DMS53 (cell line): ENCODE measurements at regions not wholly inside any gene's neighbourhood (a gene's known extent, or its start where the extent isn't known, plus 50 kb on each side); places are given as distances from the start of the nearest gene placed in this dataset.

Experiments used
- DNase-seq: peaks from one replicate; lab custom pipeline; 2025; lab: John Stamatoyannopoulos, UW

GRCh38 chr1:11338284-11338924, 65.4 kb downstream of the UBIAD1 start:
- DNase-seq = no peak

DNA sequence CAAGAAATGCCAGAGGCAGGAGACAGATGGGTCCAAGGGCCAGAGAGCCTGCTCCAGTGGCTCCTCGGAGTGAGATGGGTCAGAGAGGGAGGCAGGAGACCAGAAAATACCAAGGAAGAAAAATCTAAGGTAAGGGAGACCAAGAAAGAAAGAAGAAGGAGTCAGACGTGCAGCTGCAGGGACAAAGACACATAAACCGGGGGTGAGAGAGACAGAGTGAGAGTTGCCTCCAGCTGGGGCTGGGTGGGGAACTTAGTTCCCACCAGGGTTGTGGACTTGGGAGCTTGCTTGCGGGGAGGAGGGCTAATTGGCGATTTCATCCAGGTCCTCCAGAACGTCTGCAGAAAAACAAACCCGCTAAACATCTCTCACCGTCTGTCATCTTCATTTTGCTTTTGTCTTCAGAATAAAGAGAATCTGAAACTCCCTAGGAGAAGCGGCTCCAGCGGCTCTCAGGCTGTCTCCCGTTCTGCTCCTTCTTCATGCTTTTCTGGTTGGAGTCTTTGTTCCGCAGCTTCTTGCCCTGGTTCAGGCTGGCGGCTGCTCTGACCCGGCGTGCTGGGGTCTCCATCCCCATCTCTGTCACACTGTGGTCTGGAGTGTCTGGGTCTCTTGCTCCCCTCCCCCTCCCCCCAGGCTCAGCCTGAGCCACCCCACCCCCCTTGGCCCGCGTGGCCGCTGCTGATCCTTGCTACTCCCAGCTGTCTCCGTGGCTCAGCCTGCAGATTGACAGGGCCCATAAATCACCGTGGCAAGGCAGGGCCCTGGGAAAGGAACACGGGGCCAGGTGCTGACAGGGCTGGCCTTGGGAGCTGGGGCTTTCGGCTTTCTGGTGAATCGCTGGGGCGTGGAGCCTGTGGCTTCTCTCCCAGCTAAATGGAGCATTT, 66.6 kb downstream of the UBIAD1 start:
- DNase-seq = peak; percentile 81

GRCh38 chr1:11340233-11340632, 67.2 kb downstream of the UBIAD1 start:
- DNase-seq = no peak

GRCh38 chr1:11341901-11342552, 69.0 kb downstream of the UBIAD1 start:
- no peak for DNase-seq

DNA sequence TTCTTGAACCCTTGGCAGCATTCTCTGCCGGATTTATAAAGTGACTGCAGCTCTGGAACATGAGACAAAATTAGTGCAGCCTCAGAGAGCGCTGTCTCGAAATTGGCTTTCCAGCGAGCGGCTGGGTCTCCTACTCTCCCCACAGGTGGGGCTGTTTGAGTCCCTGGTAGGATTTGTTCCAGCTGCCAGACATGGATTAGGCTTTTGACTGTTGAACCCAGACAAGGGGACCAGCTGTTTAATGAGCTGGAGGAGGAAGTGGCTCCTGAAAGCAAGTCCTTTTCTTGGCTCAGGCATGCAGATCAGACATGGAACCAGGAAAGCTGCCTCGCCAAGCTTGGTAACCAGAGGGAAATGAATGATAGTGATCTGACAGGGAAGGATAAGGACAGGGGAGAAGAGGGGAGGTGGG, 69.6 kb downstream of the UBIAD1 start:
- DNase-seq = no peak

- DNase-seq = no peak
These were observed 73.1 kb downstream of the UBIAD1 start for GRCh38 chr1:11345971-11346715.

GRCh38 chr1:11350265-11350664, 77.3 kb downstream of the UBIAD1 start:
- DNase-seq = no peak

DNA sequence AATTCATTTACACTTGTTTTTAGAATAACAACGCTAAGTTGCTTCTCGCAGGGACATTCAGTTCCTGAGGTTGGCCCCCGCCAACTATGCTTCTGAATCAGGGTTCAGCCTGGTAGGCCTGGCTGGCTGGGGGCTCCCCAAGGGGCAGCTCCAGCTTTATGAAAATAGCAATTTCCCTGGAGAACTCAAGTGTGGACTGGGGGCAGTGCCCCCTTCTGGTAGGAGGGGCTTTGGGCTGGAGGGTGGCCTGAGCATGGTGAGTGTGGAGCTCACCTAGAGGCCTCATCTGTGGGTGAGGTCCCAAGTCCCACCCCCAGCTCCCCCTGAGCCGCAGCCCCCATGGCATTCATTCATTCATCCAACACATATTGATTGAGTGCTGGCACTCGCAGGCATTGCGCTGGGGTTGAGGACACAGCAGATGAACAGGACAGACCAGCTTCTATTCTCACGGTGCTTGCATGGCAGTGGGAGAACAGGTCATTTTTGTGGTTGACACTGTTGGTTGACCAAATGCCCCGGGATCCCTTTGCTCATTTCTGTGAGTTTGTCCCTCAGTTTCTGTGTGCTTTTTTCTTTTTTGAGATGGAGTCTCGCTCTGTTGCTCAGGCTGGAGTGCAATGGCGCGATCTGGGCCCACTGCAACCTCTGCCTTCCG, 79.2 kb downstream of the UBIAD1 start:
- no peak for DNase-seq

DNA sequence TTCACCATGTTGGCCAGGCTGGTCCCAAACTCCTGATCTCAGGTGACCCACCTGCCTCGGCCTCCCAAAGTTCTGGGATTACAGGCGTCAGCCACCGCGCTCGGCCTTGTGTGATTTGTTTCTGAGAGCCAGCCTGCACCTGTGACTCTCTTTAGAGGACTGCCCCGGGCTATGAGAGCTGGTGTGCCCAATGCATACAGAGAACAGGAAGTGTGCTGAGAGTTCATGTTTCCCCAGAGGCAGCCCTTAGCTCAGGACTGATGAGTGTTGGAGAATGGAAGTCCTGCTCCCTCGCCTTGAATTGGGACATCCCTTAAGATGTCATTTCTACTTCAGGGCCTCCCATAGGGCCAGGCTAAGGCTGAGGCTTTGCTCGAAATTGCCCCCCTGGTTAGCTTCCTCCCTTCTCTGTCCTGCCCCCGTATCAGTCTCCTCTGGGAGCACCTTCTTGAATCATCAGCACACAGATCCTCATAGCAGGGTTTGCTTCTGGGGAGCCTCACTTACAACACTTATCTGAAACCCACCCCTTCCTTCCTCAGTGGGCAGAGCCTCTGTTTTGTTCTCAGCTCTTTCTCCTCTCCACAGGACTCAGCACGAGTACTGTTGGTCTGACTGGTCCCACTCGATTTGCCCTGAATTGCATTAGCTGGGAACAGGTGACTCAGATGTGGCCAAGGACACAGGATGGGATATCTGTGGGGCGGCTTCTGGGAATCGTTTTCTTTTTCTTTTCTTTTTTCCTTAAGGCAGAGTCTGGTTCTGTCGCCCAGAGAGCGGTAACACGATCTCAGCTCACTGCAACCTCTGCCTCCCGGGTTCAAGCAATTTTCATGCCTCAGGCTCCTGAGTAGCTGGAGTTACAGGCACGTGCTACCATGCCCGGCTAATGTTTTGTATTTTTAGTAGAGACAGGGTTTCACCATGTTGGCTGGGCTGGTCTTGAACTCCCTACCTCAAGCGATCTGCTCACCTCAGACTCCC, 80.1 kb downstream of the UBIAD1 start:
- DNase-seq = no peak

- DNase-seq = peak; percentile 26
These were observed 82.0 kb downstream of the UBIAD1 start for GRCh38 chr1:11354893-11355553.

DNA sequence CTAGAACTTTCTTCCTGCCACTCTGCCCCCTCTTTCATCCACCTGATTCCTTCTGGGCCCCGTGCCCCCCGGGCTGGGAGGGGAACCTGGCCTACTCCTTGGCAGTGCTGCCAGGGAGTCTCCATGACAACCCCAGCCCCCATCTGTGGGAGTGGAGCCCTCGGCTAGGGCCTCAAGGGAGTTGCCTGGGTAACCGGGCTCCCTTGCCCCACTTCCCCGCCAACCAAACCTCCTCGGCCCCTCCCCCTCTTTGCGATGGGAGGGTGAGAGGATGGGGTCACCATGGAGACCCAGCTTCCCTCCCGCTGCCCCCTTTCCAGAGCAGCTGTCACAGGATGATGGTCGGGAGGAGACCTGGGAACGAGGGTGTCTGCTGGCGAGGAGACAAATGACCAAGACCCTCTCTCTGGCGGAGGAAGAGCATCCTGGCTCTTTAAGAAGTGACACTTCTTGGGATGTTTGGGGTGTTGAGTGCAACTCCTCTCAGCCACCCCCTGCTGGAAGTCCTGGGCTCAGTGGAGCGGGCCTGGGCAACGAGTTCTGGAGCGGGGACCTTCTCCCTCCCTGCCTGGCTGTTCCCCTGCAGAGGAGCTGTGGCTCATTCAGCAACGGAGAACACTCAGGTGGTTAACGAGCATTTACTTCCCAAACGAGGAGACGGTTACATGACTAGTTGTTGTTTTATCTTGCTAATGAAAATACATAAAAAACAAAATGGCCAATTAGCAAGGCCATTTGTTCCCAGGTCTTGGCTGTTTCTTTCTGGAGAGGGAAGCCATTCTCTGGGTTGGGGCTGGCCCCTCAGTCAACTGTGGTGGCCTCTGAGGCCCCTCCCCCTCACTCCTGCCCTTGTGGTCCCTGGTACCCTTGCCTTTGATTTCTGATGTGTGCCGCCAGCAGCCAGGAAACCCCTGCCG, 82.8 kb downstream of the UBIAD1 start:
- no peak for DNase-seq

GRCh38 chr1:11357276-11357675, 84.3 kb downstream of the UBIAD1 start:
- DNase-seq = no peak

- DNase-seq = no peak
These were observed 86.0 kb downstream of the UBIAD1 start for GRCh38 chr1:11358984-11359383.

DNA sequence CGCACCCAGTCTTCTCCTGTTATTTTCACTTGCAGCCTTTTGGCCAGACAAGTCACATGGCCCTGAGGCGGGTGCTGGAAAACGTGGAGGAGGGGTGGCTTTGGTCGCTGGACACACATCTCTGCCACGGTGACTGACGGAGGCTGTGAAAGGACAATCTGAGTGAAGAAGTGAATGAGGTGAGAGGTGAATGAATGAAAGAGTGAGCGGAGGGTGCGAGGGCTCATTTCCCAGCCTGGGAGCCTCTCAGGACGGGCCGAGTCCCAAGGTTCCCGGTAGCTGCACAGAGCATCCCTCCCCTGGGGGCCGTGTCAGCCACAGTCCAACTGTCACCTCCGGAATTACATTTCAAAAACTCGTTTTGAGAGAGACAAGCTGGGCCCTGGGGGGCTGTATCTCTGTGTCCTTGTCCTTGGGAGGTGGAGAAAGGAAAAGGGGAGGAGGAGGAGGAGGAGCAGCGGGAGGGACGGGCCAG, 89.6 kb downstream of the UBIAD1 start:
- DNase-seq = no peak

DNA sequence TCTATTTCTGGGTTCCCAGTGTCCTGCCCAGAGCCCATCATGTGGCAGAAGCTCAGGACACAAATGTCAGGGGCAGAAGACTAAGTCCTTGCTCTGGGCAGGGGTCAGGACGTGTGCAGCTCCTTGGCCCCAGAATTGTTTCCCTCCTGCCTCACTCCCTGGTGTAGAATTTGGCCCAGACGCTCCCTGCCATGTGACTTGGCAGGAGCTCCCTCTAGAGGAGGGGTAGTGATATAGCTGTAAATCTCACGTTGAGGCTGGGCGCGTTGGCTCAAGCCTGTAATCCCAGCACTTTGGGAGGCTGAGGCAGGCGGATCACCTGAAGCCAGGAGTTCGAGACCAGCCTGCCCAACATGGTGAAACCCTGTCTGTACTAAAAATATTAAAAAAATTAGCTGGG, 91.2 kb downstream of the UBIAD1 start:
- DNase-seq = peak; percentile 64

DNA sequence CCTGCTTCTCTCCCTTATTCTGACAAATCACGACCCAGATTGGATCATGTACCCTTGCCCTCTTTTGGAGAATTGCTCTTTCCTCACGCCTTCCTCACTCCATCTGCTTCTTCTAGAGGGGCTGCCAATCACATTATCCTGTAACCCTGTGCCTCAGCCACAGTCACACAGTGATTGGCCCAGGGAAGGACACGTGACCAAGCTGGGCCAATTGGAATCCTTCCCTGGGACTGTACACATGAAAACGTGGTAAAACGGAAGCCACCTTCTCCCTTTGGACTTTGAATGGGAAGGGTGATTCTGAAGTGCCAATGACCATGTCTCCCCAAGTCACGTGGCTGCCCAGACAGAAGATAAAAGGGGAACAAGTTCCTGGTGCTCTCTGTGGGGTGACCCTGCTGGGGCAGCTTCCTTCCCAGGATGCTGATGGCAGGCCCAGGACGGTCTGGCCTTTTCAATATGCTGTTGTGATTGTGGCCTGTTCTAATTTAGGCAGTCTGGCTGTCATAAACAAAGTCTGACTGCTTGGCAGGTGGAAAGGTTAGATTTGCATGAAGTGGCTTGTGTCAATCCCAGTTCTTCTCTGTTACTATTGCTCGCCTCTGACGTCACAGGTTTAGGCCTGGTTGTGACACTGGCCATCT, 92.9 kb downstream of the UBIAD1 start:
- DNase-seq = no peak

DNA sequence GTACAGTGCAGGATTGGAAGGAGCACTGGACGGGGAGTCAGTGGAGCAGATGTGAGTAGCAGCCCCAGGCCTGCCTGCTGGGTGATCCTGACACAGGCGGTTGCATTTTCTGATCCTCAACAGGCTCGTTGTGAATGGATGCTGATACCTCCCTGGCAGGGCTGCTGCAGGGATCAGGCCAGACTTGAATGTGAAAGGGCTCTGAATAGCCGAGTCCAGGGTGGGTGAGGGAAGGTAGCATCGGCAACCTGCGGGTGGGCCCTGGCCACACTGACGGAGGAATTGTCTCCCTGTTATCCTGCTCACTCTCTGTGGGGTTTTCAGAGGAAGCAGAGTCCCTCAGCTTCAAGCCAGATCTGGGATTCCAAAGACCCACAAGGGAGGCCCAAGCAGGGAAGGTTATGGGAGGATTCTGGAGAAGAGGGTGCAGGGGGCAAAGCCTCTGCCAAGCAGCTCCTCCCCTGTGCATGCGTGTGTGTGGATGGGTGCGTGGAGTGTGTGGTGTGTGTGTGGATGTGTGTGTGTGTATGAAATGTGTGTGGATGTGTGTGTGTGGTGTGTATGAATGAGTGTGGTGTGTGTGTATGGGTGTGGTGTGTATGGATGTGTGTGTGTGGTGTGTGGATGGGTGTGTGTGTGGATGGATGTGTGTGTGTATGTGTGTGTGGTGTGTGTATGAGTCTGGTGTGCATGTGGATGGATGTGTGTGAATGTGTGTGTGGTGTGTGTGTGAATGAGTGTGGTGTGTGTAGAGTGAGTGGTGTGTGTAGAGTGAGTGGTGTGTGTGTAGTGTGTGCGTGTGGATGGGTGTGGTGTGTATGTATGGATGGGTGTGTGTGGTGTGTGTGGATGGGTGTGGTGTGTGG, 100.3 kb downstream of the UBIAD1 start:
- DNase-seq = no peak
